Stimulated activated CD4-positive, alpha-beta T cell treated with anti-CD3 and anti-CD28 coated beads, Interleukin-2, amount 100 ng/mL, for 24 hours (primary cell): ENCODE measurements at regions not wholly inside any gene's neighbourhood (a gene's known extent, or its start where the extent isn't known, plus 50 kb on each side); places are given as distances from the start of the nearest gene placed in this dataset.
"Not testable (repeated sequence)": the region's sequence is repeated elsewhere in the genome, so short reads cannot be mapped to it uniquely, and the experiment has no call there.

Source experiments
- DNase-seq, 2 donors: peaks; one replicate each; pipeline ENCODE4 v3.0.0-alpha.2; 2020

- no peak for DNase-seq
These were observed 184.7 kb upstream of the HSF2 start for GRCh38 chr6:122214605-122215318.

GRCh38 chr6:122220254-122220653 is 179.2 kb upstream of the HSF2 start:
- DNase-seq, result no peak

GRCh38 chr6:122222761-122223160 is 176.7 kb upstream of the HSF2 start:
- no peak for DNase-seq

- DNase-seq, result no peak
These were observed 176.2 kb upstream of the HSF2 start for GRCh38 chr6:122223251-122223650.

GRCh38 chr6:122238861-122239260 is 160.6 kb upstream of the HSF2 start:
- DNase-seq, result no peak

GRCh38 chr6:122246906-122247658 is 152.4 kb upstream of the HSF2 start:
- DNase-seq, result no peak

GRCh38 chr6:122248001-122248669 is 151.3 kb upstream of the HSF2 start:
- DNase-seq, result no peak

GRCh38 chr6:122248844-122249243 is 150.6 kb upstream of the HSF2 start:
- no peak for DNase-seq

- no peak for DNase-seq
These were observed 140.6 kb upstream of the HSF2 start for GRCh38 chr6:122258839-122259238.

GRCh38 chr6:122264557-122264956 is 134.9 kb upstream of the HSF2 start:
- DNase-seq, result no peak

- DNase-seq, result no peak
These were observed 133.7 kb upstream of the HSF2 start for GRCh38 chr6:122265755-122266154.

- DNase-seq, result no peak
These were observed 131.1 kb upstream of the HSF2 start for GRCh38 chr6:122268394-122268793.

- DNase-seq, result no peak
These were observed 122.8 kb upstream of the HSF2 start for GRCh38 chr6:122276637-122277036.

GRCh38 chr6:122280105-122281021 is 119.1 kb upstream of the HSF2 start:
- DNase-seq, result not testable (repeated sequence)

- no peak for DNase-seq
These were observed 115.6 kb upstream of the HSF2 start for GRCh38 chr6:122283884-122284283.

GRCh38 chr6:122284848-122285247 is 114.6 kb upstream of the HSF2 start:
- DNase-seq, result no peak

GRCh38 chr6:122285292-122285913 is 114.0 kb upstream of the HSF2 start:
- no peak for DNase-seq

GRCh38 chr6:122286512-122286911 is 112.9 kb upstream of the HSF2 start:
- no peak for DNase-seq

- no peak for DNase-seq
These were observed 109.5 kb upstream of the HSF2 start for GRCh38 chr6:122289762-122290539.

GRCh38 chr6:122297010-122297409 is 102.4 kb upstream of the HSF2 start:
- no peak for DNase-seq

GRCh38 chr6:122302067-122302466 is 97.4 kb upstream of the HSF2 start:
- DNase-seq, result no peak

- no peak for DNase-seq
These were observed 91.9 kb upstream of the HSF2 start for GRCh38 chr6:122307577-122307976.
